G401.6 (cell line): ENCODE measurements at regions not wholly inside any gene's neighbourhood (a gene's known extent, or its start where the extent isn't known, plus 50 kb on each side); places are given as distances from the start of the nearest gene placed in this dataset.

Experiments
- FAIRE-seq: peaks from 2 replicates; lab custom pipeline; 2012; peaks lifted over from hg19 to GRCh38; lab: Jason Lieb, UNC

DNA sequence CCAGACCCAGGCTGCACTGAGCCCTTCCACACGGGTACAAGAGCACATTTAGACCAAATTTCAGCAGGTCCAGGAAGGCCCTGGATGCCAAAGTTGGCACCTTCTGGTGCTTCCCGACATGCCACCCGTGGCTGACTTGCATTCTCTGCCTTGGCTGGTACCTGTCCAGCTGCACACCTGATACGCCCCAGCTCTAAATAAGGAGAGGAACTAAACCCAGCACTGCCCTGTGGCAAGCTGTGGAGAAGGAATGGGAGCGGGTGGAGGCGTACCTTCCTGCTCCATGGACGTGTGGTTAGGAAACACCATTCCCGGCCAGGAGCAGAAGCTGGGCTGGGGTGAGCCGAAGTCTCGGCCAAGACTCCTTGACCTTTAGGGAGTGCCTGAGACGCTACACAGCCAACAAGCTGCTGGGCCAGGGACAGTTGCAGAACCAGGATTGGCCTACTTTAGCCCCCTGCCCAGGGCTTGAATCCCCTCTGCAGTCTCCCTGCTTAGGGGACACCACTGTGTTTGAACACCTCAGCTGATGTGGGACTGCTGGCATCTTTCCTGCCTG, 86.5 kb upstream of the TAF1B start:
- FAIRE-seq: no peak

DNA sequence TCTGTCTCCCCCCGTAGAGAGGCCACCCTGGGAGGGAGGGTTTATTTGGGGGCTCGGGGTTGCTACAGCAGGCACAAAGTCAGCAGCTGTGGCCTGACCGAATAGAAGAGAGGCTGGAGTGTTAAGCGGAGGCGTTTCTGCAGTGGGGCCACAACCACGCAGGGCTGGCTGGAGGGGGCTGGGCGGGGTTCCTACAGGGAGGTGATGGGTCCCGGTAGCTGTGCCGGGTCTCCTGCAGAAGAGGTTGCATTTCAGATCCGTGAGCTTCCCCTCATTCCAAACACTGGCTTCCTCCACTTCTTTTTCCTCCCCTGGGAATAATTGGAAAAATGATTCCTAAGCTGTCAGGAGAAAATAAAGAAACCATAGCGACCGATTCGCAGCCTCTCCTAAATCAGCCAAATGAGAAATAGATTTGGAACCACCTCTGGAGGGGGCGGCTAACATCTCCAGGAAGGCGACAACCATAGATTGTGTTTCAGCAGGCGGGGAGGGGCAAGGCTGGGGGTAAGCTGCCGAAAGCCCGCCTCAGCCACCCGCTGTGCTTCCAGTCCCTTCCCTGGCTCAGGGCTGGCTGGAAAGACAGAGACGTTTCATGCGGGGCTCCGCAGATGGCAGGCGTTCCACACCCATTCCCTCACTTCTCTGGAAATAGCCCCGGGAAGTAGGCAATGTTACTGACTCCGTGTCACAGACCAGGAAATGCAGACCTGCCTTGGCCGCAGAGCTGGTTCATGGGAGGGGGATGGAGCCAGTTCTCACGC, 85.6 kb upstream of the TAF1B start:
- no peak for FAIRE-seq

DNA sequence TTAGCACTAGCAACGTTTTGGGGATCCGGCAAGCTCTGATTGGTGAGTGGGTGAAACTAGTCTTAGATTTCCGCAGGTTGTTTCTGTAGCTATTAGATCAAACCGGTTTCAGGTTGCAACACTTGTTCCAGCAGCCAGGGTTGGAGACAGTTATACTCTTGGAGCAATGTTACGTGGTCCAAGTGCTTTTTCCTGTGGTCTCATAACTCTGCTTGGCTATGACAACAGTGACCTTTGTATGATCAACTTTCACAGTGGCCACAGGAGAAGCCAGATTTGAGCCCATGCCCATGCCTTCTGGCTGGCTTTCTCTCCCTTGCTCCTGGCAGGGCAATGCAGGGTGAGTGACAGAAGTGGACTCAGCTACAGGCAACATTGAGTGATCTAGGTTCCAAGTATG, 84.5 kb upstream of the TAF1B start:
- FAIRE-seq: no peak

DNA sequence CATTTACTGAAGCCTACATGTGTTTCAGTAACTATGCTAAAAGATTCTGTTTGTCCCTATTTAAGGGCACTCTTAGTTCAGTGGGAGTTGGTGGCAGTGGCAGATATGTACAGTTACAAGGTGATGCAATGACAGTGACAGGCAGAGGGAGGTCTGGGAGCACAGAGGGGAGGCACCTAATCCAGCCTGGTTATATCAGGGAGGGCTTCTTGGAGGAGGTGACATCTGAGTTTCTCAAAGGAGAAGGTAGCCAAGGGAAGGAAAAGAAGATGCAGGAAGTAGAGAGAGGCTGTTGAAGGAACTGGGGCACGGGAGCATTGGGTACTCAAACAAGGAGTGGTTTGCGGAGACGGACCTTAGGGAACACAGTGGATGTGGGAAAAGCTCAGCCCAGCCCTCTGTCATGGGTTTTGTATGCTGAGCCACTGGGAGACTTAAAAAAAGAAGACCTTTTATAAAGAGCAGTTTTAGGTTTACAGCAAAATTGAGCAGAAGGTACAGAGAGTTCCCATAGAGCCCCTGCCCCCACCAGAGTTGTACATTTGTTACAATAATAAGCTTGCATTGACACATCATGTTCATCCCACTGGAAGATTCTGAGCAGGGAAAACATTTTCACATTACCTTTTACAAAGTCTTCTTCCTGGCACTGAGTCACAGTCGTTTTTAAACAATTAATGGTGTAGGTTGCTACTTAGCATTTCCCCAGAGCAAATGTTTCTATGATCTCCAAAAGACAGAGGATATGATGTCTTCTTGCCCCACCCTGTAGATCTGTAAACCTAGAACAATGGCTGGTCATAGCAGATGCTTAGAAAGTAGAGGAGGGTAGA, 83.0 kb upstream of the TAF1B start:
- no peak for FAIRE-seq

DNA sequence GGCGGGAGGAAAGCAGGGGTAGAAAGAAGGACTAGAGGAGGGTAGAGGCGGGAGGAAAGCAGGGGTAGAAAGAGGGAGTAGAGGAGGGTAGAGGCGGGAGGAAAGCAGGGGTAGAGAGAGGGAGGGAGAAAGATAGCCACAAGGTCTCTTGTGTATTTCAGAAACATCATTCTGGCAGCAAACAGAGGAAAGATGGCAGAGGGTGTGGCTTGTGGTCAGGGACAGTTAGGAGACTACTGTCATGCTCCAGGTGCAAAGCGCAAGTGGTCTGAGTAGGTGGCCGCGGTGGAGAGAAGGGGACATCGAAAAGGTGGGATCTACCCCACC, 82.4 kb upstream of the TAF1B start:
- FAIRE-seq: no peak

DNA sequence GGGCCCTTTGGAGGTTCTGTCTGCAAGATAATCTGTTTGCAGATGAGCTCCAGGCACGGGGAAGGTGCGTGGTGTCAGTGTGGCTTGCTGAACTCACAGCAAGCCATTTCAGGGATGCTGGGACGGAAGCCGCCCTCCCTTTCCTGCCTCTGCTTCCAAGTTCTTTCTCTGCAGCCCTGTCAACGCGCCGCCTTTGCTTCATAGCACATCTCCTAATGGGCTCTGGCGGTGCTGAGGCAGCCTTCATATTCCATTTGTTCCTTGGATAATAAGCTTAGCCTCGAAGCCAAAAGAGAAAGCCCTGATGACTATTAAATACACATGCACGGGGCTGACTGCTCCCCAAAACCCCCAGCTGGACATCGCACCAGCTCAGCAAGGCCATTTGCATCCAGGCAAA, 81.7 kb upstream of the TAF1B start:
- no peak for FAIRE-seq

DNA sequence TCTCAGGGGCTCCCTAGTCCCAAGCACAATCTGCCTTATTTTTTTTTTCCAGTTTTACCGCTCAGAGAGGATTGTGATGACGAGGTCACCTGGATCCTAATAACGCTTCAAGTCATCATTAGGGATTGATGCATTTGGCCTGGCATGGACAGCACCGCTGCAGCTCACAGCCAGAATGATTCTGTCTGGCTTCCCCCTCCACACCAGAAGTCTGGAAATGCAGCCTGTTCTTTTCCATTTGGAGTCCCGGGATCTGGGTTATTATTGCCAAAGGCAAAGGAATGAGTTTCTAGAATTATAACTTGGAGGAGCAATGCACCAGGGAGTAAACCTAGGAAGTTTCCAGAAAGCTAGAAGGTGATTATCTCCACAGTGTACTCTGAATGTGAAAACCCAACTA, 81.1 kb upstream of the TAF1B start:
- no peak for FAIRE-seq

DNA sequence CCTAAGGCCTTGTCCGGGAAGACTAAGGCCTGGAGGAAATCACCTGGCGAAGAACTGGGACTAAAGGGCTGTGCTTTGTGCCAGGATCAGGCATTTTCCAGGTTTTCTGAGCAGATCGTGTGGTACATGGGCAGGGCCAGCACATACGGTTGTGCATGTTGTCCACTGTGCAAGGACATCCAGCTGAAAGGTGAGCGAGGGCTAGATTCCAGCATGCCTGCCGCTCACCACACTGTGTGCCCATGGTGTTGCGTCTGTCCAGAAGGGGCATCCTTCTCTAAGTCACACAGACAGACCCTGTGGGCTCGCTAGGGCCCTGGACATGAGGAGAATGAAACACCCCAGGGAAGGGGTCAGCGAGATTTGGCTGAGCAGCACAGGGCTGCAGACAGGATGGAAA, 80.3 kb upstream of the TAF1B start:
- FAIRE-seq: no peak

DNA sequence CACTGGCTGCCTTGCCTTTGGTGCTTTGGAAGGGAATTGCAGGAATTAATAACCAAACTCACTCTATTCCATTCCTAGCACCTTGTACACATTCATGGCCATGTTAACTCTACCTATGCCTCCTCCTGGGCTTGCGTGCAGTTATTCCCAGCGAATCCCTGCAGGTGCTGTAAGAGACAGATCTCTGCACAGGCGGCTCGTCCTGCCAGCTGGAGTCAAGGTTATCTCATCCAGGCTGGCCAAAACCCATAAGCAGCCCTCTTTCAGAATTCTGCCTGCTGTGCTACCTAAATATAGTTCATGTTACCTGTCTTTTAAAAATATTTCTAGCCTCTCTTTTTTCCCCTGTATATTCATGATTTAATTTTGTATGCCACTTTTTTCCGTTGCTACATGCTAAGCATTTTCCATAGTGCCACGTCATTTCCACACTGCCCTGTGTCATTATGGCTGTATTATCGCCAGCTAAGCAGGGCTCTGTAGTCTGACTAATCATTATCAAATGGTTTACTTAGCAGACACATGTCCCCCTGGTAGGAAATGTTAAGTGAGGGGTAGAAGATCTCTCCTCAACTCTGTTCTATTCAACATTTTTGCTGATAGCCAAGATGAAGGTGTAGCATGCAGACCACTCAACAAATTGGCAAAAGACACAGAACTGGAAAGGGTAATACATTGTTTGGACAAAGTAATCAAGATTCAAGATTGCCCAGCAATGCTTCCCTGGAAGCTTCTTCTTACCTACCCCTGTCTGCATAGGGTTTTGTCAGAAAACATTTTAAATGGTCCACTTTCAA, 79.7 kb upstream of the TAF1B start:
- no peak for FAIRE-seq

DNA sequence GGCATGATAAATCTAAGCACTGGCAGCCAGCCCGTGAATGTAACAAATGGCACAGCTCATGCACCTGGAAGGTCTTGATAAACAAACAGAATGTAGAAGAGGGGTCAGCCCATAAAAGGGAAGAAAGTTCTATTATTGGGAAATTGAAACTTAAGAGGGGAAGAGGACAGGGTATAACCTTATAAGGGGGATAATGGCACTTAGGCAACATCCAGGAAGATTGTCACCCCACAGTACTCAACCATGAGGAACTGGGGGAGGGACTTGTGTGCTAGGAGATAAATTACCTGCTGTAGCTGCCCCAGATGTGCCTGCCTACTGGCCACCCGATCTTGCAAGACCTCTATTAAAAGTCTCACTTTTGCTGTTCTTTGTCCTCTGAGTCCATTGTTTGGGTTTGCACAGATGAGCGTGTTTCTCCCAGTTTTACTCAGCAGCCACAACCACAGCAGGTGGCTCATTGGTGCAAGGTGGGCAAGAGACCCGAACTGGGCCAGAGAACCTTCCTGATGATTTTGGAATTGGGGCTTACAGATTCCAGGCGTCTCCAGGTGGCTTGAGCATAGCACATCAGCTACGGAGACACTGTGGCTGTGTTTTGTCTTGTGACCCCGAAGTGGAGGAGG, 79.0 kb upstream of the TAF1B start:
- no peak for FAIRE-seq

DNA sequence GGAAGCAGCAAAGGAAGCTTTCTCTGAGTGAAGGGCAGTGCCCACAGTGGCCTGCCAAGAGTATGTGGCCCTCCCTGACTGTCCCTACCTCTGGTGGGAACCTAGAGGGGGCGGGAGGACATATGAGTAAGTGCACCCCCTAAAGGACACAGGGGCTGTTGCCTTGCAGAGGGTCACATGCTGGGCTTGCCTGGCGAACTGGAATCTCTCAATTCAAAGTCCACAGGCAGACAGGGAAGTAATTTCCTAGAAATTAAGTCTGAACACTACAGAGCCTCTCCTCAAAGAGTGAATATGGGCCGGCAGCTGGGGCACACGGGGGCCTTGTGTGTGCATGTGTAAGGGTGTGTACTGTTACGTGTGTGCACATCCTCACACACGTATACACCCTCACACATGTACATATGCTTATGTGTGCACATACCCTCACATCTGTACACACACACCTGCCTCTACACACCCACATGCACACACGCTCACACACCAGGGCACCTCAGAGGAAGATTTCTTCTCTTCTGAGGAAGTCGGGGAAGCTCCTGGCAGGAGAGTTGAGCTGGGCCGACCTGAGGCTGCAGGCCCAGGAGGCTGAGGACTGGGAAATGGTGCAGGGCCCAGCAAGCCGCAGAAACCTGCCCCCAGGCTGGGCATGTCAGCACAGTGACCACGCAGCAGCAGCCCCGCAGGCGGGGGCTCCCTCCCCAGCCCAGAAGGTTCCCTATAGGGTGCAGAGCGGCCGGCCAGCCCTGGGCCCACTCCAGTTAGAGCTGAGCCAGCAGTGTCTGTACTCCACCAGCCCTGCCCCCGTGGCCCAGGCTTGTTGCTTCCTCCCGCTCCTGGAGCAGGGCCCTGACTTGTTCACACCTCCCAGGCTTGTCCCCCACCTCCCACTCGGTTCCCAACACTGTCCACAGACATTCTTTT, 77.4 kb upstream of the TAF1B start:
- no peak for FAIRE-seq

DNA sequence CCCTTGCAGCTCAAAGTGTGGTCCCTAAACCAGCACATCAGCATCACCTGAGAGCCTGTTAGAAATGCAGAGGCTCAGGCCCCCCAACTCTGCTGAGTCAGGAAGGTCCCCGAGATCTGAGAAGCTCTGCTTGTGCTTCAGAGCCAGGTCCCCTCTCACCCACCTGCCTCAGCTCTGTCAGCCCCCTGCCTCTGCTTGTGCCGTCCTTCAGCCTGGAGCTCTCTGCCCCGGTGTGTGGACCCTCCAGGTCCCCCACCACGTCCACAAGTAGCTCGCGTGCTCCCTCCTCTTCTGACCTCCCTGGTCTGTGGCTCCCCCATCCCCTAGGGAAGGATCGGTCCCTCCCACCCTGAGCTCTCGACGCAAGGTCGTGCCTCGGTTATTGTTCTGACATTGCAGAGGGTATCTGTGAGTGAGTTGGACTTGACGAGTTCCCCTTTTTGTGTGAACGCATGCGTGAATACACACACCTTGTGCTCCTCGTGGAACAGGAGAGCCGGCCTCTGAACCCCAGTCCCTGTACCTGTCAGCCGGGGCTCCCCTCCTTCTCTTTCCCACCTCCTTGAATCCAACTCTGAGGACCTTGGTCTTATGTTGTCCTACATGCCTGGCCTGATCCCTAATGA, 75.5 kb upstream of the TAF1B start:
- no peak for FAIRE-seq

DNA sequence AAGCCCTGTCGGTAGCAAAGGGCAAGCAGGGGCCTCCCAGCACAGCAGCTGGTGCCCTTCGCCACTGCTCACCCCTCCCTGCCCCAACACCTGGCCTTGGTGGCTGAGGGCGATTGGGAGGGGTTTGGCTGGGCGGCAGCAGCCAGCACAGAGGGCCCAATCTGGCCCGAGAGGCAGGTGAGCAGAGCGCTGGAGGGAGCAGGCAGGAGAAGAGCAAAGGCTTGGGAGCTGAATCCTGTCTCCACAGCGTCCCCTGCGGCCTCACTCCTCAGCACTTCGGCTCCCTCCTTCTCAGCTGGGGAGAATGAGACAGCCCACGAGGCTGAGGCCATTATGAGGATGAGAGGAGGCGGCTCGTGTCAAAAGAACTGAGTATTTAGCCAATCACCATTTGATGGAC, 74.9 kb upstream of the TAF1B start:
- FAIRE-seq: no peak

DNA sequence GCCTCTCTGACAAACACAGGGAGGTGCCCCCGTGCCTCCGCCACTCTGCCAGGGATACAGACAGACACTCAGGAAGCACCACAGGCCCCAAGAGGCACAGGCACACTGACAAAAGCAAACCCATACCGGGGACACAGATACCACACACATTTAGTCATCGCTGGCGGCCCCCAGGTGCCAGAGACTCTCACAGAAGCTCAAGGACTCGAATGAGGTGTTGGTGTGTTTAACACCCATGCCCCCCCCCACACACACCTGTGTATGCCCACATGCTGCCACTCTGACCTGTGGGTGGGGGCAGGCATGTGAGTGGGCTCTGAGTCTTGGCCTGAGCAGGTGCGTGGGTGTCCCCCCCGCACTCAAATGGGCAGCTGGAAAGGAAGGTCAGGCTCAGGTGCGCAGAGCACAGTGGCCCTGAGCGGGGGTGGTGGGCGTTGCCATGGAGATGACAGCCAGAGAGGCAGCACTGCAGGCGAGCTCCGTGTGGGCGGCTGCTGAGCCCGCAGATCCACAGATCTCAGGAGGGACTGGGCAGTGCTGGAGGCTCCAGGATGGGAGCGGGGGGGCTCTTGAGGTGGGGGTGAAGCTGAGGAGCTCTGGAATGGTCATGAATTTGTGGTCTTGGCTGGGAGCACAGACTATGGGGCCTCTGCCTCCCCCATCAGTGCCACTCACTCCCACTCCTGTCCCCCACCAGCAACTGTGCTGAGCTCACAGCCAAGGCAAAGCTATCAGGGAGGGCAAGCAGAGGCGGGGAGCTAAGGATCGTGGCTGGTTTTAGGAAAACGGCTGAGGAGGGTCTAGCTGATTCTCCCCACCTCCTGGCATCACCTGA, 73.9 kb upstream of the TAF1B start:
- no peak for FAIRE-seq

DNA sequence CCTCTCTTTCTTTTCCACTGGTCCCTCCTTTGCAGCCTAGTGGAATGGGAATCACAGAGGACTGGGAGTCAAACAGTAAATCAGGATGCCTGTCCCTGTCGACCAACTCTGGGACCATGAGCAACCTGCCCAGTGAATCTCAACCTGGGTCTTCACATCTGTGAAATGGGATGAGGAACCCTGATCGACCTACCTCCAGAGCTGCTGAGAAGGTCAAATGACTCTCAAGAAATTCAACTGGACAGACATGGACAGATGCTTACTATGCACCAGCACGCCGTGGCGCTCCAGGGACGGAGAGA, 73.3 kb upstream of the TAF1B start:
- FAIRE-seq: no peak

DNA sequence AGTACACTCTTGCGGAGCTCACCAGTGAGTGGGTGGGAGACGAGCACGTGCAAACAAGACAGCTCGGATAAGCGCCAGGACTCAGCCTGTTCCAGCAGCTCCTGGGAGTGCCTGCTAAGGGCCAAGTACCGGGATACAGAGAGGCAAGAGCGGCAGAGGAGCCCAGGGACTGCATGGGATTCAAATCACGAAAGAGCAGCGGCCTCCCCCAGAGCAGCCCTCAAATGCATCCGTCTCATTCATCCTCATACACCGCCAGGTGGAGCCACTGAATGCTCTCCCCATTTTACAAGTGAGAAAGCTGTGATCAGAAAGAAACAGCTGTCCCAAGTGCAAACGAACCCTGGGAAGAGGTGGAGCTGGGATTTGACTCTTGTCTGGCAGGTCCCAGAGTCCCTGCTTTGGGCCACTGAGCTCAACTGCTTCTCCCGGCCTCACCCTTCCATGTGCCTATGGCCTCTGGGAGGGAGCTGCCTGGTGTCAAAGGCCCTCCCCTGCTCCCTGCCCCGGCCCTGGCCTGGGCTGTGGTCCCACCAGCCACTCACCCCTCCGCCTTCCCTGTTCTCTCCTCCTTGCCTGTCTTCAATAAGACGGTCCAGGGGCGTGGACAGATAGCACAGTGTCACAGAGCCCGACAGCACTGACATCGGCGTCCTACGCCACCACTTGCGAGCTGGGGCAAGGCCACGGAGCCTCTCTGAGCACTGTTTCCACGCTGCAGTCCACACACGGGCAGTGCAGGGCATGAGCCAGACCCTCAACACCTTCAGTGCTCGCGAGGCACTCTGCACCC, 72.8 kb upstream of the TAF1B start:
- peak; percentile 81 for FAIRE-seq

DNA sequence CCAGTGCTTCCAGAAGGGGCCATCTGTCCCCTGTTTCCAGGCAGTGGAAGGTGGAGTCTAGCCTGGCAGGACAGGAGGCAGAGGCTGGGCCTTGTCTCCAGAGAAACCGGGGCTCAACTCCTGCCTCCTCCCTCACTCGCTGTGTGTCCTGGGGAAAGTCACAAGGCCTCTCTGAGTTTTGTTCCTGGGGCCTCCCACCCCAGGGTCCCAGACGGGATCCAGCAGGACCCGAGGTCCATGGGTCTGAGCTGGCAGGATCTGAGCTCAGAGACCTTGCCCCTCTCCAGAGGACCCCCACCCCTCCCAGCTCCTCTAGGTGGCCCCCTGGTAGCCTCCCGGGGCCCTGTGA, 72.2 kb upstream of the TAF1B start:
- no peak for FAIRE-seq

DNA sequence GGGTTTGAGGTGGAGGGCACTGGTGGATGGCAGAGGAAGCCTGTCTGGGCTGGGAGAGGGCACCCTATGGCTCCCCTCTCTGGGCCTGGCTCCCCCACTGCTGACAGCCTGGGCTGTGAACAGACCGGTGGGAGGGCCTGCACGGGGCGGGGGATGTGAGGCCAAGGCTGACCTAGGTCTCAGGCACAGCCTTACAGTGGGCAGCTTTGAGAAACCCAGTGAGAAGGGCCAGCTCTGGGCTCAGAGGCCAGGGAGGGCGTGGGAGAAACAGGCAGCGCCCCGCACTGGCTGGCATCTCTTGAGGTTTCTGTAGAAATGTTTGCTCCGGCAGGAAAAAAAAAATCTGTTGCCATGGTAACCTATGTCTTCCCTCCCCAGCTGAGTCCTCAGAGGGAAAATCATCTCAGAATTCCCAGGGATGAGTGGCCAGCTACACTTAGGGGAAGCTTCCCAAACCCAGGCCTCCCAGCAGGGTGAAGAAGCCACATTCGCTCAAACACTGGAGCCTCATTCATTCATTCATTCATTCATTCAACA, 71.7 kb upstream of the TAF1B start:
- FAIRE-seq: no peak
